Stimulated activated CD8-positive, alpha-beta memory T cell treated with anti-CD3 and anti-CD28 coated beads, Interleukin-4, amount 100 ng/mL, for 48 hours (primary cell): ENCODE measurements at regions not wholly inside any gene's neighbourhood (a gene's known extent, or its start where the extent isn't known, plus 50 kb on each side); places are given as distances from the start of the nearest gene placed in this dataset.

ENCODE experiments used
- DNase-seq: peaks from one replicate; pipeline ENCODE4 v3.0.0-alpha.2; 2020

GRCh38 chr11:131240421-131240820, 130.0 kb upstream of the NTM start:
- DNase-seq = no peak

- DNase-seq = no peak
Observed at GRCh38 chr11:131242476-131243000, 127.9 kb upstream of the NTM start.

- no peak for DNase-seq
Observed at GRCh38 chr11:131246156-131246555, 124.3 kb upstream of the NTM start.

- peak; percentile 24 for DNase-seq
Observed at GRCh38 chr11:131246663-131247062, 123.8 kb upstream of the NTM start.

GRCh38 chr11:131248588-131248987, 121.8 kb upstream of the NTM start:
- no peak for DNase-seq

- DNase-seq = no peak
Observed at GRCh38 chr11:131253142-131253655, 117.2 kb upstream of the NTM start.

GRCh38 chr11:131253656-131254151, 116.7 kb upstream of the NTM start:
- no peak for DNase-seq

GRCh38 chr11:131254254-131254653, 116.2 kb upstream of the NTM start:
- DNase-seq = no peak

GRCh38 chr11:131274233-131274632, 96.2 kb upstream of the NTM start:
- DNase-seq = no peak

- no peak for DNase-seq
Observed at GRCh38 chr11:131275580-131275979, 94.8 kb upstream of the NTM start.

- no peak for DNase-seq
Observed at GRCh38 chr11:131278472-131278871, 91.9 kb upstream of the NTM start.

GRCh38 chr11:131279654-131280384, 90.6 kb upstream of the NTM start:
- no peak for DNase-seq

GRCh38 chr11:131281316-131281715, 89.1 kb upstream of the NTM start:
- DNase-seq = no peak

GRCh38 chr11:131284041-131284440, 86.4 kb upstream of the NTM start:
- no peak for DNase-seq

- DNase-seq = no peak
Observed at GRCh38 chr11:131288521-131289091, 81.8 kb upstream of the NTM start.

- no peak for DNase-seq
Observed at GRCh38 chr11:131290185-131290584, 80.2 kb upstream of the NTM start.

GRCh38 chr11:131295986-131296385, 74.4 kb upstream of the NTM start:
- no peak for DNase-seq

GRCh38 chr11:131297441-131297840, 73.0 kb upstream of the NTM start:
- no peak for DNase-seq

GRCh38 chr11:131299598-131300438, 70.6 kb upstream of the NTM start:
- no peak for DNase-seq

- DNase-seq = no peak
Observed at GRCh38 chr11:131300439-131300717, 70.0 kb upstream of the NTM start.

GRCh38 chr11:131301306-131301705, 69.1 kb upstream of the NTM start:
- no peak for DNase-seq

- no peak for DNase-seq
Observed at GRCh38 chr11:131302836-131303235, 67.6 kb upstream of the NTM start.

GRCh38 chr11:131303611-131304119, 66.8 kb upstream of the NTM start:
- no peak for DNase-seq
